Hepatocyte (in vitro differentiated cells): ENCODE measurements at regions not wholly inside any gene's neighbourhood (a gene's known extent, or its start where the extent isn't known, plus 50 kb on each side); places are given as distances from the start of the nearest gene placed in this dataset.

Experiments
- DNase-seq: peaks from one replicate; pipeline ENCODE4 v3.0.0-alpha.2; 2016; ENCODE audit warnings: low spot score
- H2AFZ ChIP-seq: fragments of 200-600 bp; sonication (generic); 2 replicates; pipeline ENCODE4 v1.6.0; 2016; ENCODE audit warnings: antibody characterized with exemption, mild to moderate bottlenecking
- H3K27ac ChIP-seq: fragments of 200-600 bp; sonication (generic); 2 replicates; pipeline ENCODE4 v1.5.1; 2016; ENCODE audit warnings: mild to moderate bottlenecking
- H3K27me3 ChIP-seq: fragments of 200-600 bp; sonication (generic); 2 replicates; pipeline ENCODE4 v1.6.1; 2016
- H3K36me3 ChIP-seq: fragments of 200-600 bp; sonication (generic); replicated peaks from 2 replicates; pipeline ENCODE4 v1.5.1; 2016; ENCODE audit warnings: low read depth; ENCODE audit not compliant: insufficient read depth
- H3K4me1 ChIP-seq: fragments of 200-600 bp; sonication (generic); 2 replicates; pipeline ENCODE4 v1.5.1; 2016; ENCODE audit warnings: mild to moderate bottlenecking, moderate library complexity; ENCODE audit not compliant: insufficient read depth
- H3K4me2 ChIP-seq: fragments of 200-600 bp; sonication (generic); 2 replicates; pipeline ENCODE4 v1.6.0; 2016
- H3K4me3 ChIP-seq: fragments of 200-600 bp; sonication (generic); 2 replicates; pipeline ENCODE4 v1.5.1; 2016; ENCODE audit warnings: mild to moderate bottlenecking
- H3K79me2 ChIP-seq: fragments of 200-600 bp; sonication (generic); 2 replicates; pipeline ENCODE4 v1.6.0; 2017; ENCODE audit warnings: mild to moderate bottlenecking
- H3K9me2 ChIP-seq: fragments of 200-600 bp; sonication (generic); replicated peaks from 2 replicates; pipeline ENCODE4 v1.6.0; 2017; ENCODE audit warnings: mild to moderate bottlenecking; ENCODE audit not compliant: insufficient read depth
- H3K9me3 ChIP-seq: fragments of 200-600 bp; sonication (generic); 2 replicates; pipeline ENCODE4 v1.5.1; 2016; ENCODE audit warnings: low read depth, mild to moderate bottlenecking
- H4K20me1 ChIP-seq: fragments of 200-600 bp; sonication (generic); 2 replicates; pipeline ENCODE4 v1.6.0; 2016; ENCODE audit warnings: mild to moderate bottlenecking; ENCODE audit not compliant: insufficient read depth, poor library complexity, severe bottlenecking
- EZH2 ChIP-seq: fragments of 200-600 bp; sonication (generic); IDR thresholded peaks from 2 replicates; pipeline ENCODE4 v1.6.1; 2016; ENCODE audit warnings: antibody characterized with exemption, mild to moderate bottlenecking, borderline replicate concordance
- EZH2phosphoT487 ChIP-seq: fragments of 200-600 bp; sonication (generic); IDR thresholded peaks from one replicate; pipeline ENCODE4 v1.6.1; 2018; ENCODE audit warnings: antibody characterized with exemption, mild to moderate bottlenecking, low read depth, moderate library complexity; ENCODE audit not compliant: unreplicated experiment, severe bottlenecking
- WGBS: methylation state at CpG from one replicate; pipeline ENCODE4 v1.1.6; 2016; ENCODE audit warnings: low lambda C conversion rate; ENCODE audit errors: missing lambda C conversion rate; 5-methylcytosine and 5-hydroxymethylcytosine counted together
- TF ChIP-seq, protein P1 (sequence below): fragments of 200-600 bp; sonication (generic); IDR thresholded peaks from 2 replicates; pipeline ENCODE4 v1.5.1; 2016; ENCODE audit warnings: antibody characterized with exemption, mild to moderate bottlenecking; ENCODE audit not compliant: poor library complexity

- TF ChIP-seq EZH2phosphoT487 (no peak), EZH2 (no peak)
- TF ChIP-seq, protein P1, sequence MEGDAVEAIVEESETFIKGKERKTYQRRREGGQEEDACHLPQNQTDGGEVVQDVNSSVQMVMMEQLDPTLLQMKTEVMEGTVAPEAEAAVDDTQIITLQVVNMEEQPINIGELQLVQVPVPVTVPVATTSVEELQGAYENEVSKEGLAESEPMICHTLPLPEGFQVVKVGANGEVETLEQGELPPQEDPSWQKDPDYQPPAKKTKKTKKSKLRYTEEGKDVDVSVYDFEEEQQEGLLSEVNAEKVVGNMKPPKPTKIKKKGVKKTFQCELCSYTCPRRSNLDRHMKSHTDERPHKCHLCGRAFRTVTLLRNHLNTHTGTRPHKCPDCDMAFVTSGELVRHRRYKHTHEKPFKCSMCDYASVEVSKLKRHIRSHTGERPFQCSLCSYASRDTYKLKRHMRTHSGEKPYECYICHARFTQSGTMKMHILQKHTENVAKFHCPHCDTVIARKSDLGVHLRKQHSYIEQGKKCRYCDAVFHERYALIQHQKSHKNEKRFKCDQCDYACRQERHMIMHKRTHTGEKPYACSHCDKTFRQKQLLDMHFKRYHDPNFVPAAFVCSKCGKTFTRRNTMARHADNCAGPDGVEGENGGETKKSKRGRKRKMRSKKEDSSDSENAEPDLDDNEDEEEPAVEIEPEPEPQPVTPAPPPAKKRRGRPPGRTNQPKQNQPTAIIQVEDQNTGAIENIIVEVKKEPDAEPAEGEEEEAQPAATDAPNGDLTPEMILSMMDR: no peak
- H3K27me3 ChIP-seq: no peaks in the 10 kb centered on the region
- no peak for DNase-seq
- no peak overlapping the region for H3K27ac ChIP-seq
- H4K20me1 ChIP-seq: no peaks in the 10 kb centered on the region
- H3K79me2 ChIP-seq: no peaks in the 10 kb centered on the region
- no peaks in the 10 kb centered on the region for H3K4me1 ChIP-seq
- no peaks in the 10 kb centered on the region for H3K36me3 ChIP-seq
- no peaks in the 10 kb centered on the region for H3K9me3 ChIP-seq
- no peak overlapping the region for H2AFZ ChIP-seq
- H3K4me2 ChIP-seq: no peak overlapping the region
- no peak overlapping the region for H3K4me3 ChIP-seq
- WGBS: 76% methylated on average over 4 of the region's 4 CpGs
- no peaks in the 10 kb centered on the region for H3K9me2 ChIP-seq
Observed at GRCh38 chr6:79783670-79784394, 152.7 kb downstream of the SH3BGRL2 start.

DNA sequence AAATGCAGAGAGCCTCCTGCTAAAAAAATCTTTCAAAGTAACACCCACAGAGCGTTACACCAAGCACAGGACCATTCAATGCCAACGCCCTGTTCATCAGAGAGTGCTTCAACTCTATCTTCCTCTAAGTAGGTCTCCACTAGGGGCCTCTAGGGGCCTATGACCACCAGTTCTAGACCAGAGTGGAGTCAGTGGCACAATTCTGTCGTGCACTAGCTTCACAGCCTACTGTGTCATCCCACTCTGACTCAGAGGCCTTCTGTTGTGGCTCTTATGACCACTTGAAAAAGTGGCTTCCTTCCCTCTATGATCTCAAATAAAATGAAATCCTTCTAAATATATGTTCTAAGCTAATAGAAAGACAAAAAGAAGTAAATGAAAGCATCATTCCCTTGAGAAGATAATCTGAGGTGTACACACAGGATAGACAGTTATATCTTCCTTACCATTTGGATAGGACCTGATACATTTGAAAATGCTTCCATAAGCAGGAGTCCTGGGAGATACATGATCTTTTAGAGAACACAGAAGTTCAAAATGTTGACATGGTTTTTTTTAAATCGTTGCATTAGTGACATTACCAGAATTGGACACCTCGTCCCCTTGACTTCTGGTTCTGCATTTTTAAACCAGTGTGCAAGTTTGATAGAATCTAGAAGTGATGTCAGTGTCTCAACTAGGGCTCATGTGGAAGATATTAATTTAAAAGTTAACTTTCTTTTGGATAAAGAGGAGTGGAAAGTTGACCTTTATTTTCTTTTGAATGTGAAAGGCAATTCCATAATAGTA is 151.9 kb downstream of the SH3BGRL2 start:
- Histone ChIP-seq H3K27ac (no peak overlapping the region), H4K20me1 (no peaks in the 10 kb centered on the region), H3K9me2 (no peaks in the 10 kb centered on the region), H2AFZ (no peak overlapping the region), H3K9me3 (no peaks in the 10 kb centered on the region), H3K4me3 (no peak overlapping the region), H3K4me2 (no peak overlapping the region), H3K27me3 (no peaks in the 10 kb centered on the region), H3K79me2 (no peaks in the 10 kb centered on the region), H3K4me1 (no peaks in the 10 kb centered on the region), H3K36me3 (no peaks in the 10 kb centered on the region)
- 84% methylated on average over 5 of the region's 5 CpGs for WGBS
- TF ChIP-seq, protein P1: no peak
- TF ChIP-seq EZH2phosphoT487: no peak
- no peak for TF ChIP-seq EZH2
- DNase-seq: no peak

DNA sequence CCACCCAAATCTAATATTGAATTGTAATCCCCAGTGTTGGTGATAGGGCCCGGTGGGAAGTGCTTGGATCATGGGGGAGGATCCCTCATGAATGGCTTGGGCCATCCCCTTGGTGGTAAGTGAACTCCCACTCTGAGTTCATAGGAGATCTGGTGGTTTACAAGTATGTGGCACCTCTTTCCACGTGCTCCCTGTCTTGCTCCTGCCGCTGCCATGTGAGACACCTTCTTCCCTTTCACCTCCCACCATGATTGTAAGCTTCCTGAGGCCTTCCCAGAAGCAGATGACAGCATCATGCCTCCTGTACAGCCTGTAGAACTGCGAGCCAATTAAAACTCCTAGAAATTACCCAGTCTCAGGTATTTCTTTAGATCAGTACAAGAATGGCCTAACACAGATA is 150.8 kb downstream of the SH3BGRL2 start:
- Histone ChIP-seq H3K9me3 (no peaks in the 10 kb centered on the region), H3K4me2 (no peak overlapping the region), H2AFZ (no peak overlapping the region), H3K4me3 (no peak overlapping the region), H3K36me3 (no peaks in the 10 kb centered on the region), H3K4me1 (no peaks in the 10 kb centered on the region), H3K79me2 (no peaks in the 10 kb centered on the region), H4K20me1 (no peaks in the 10 kb centered on the region), H3K27me3 (no peaks in the 10 kb centered on the region), H3K27ac (no peak overlapping the region), H3K9me2 (no peaks in the 10 kb centered on the region)
- DNase-seq: no peak
- TF ChIP-seq, protein P1: no peak
- TF ChIP-seq EZH2 (no peak), EZH2phosphoT487 (no peak)
- WGBS: 94% methylated on average over 4 of the region's 4 CpGs
